ENCODE measurements at regions not wholly inside any gene's neighbourhood (a gene's known extent, or its start where the extent isn't known, plus 50 kb on each side); places are given as distances from the start of the nearest gene placed in this dataset. TPM values are rescaled to one million over a fixed set of nuclear protein-coding genes. Genes with fewer than 3 reads are reported as not detected.
A peak's percentile ranks its signal among the peaks of the same experiment; 100 is the strongest.

Small RNA genes in the stretch of these regions (small RNA-seq; reads per million reads assigned to genes)
- gene MIR1185-1 (15.3 reads per million, percentile 92 among the genes with 10 or more reads in this experiment), gene MIR1185-2 (3.4 reads per million, percentile 72 among the genes with 10 or more reads in this experiment), gene MIR1193 (not detected), gene MIR1197 (not detected), gene MIR134 (79.1 reads per million, percentile 96 among the genes with 10 or more reads in this experiment), gene MIR154 (214 reads per million, percentile 98 among the genes with 10 or more reads in this experiment), gene MIR299 (9.9 reads per million, percentile 90 among the genes with 10 or more reads in this experiment), gene MIR300 (not detected), gene MIR323A (25.4 reads per million, percentile 94 among the genes with 10 or more reads in this experiment), gene MIR323B (11.3 reads per million, percentile 91 among the genes with 10 or more reads in this experiment), gene MIR329-1 (not detected), gene MIR329-2 (not detected), gene MIR369 (241 reads per million, percentile 98 among the genes with 10 or more reads in this experiment), gene MIR377 (4.0 reads per million, percentile 77 among the genes with 10 or more reads in this experiment), gene MIR379 (110 reads per million, percentile 97 among the genes with 10 or more reads in this experiment), gene MIR380 (23.2 reads per million, percentile 94 among the genes with 10 or more reads in this experiment), gene MIR381 (137 reads per million, percentile 97 among the genes with 10 or more reads in this experiment), gene MIR409 (302 reads per million, percentile 98 among the genes with 10 or more reads in this experiment), gene MIR411 (1,429 reads per million, percentile 99 among the genes with 10 or more reads in this experiment), gene MIR412 (6.9 reads per million, percentile 86 among the genes with 10 or more reads in this experiment), gene MIR485 (10.7 reads per million, percentile 90 among the genes with 10 or more reads in this experiment), gene MIR487A (56.5 reads per million, percentile 96 among the genes with 10 or more reads in this experiment), gene MIR487B (55.4 reads per million, percentile 96 among the genes with 10 or more reads in this experiment), gene MIR494 (308 reads per million, percentile 98 among the genes with 10 or more reads in this experiment), gene MIR495 (35.1 reads per million, percentile 95 among the genes with 10 or more reads in this experiment), gene MIR496 (20.3 reads per million, percentile 93 among the genes with 10 or more reads in this experiment), gene MIR539 (3.4 reads per million, percentile 72 among the genes with 10 or more reads in this experiment), gene MIR541 (1.2 reads per million, percentile 24 among the genes with 10 or more reads in this experiment), gene MIR543 (186 reads per million, percentile 97 among the genes with 10 or more reads in this experiment), gene MIR544A (not detected), gene MIR654 (101 reads per million, percentile 97 among the genes with 10 or more reads in this experiment), gene MIR655 (6.2 reads per million, percentile 85 among the genes with 10 or more reads in this experiment), gene MIR656 (6.4 reads per million, percentile 85 among the genes with 10 or more reads in this experiment), gene MIR668 (1.9 reads per million, percentile 48 among the genes with 10 or more reads in this experiment), gene MIR758 (15.0 reads per million, percentile 92 among the genes with 10 or more reads in this experiment), gene MIR889 (649 reads per million, percentile 99 among the genes with 10 or more reads in this experiment), gene RF00012 (0.28 reads per million), gene RF00181 (not detected), gene SNORD114-10 (34.2 reads per million, percentile 95 among the genes with 10 or more reads in this experiment), gene SNORD114-11 (522 reads per million, percentile 98 among the genes with 10 or more reads in this experiment), gene SNORD114-12 (133 reads per million, percentile 97 among the genes with 10 or more reads in this experiment), gene SNORD114-13 (35.6 reads per million, percentile 95 among the genes with 10 or more reads in this experiment), gene SNORD114-14 (31.7 reads per million, percentile 95 among the genes with 10 or more reads in this experiment), gene SNORD114-15 (239 reads per million, percentile 98 among the genes with 10 or more reads in this experiment), gene SNORD114-16 (not detected), gene SNORD114-17 (1,269 reads per million, percentile 99 among the genes with 10 or more reads in this experiment), gene SNORD114-18 (0.38 reads per million), gene SNORD114-19 (2.8 reads per million, percentile 66 among the genes with 10 or more reads in this experiment), gene SNORD114-20 (364 reads per million, percentile 98 among the genes with 10 or more reads in this experiment), gene SNORD114-21 (412 reads per million, percentile 98 among the genes with 10 or more reads in this experiment), gene SNORD114-22 (4,237 reads per million, percentile 100 among the genes with 10 or more reads in this experiment), gene SNORD114-23 (692 reads per million, percentile 99 among the genes with 10 or more reads in this experiment), gene SNORD114-24 (203 reads per million, percentile 98 among the genes with 10 or more reads in this experiment), gene SNORD114-25 (332 reads per million, percentile 98 among the genes with 10 or more reads in this experiment), gene SNORD114-26 (not detected), gene SNORD114-27 (not detected), gene SNORD114-28 (35.1 reads per million, percentile 95 among the genes with 10 or more reads in this experiment), gene SNORD114-29 (0.38 reads per million), gene SNORD114-30 (not detected), gene SNORD114-31 (0.28 reads per million), gene SNORD114-5 (2.5 reads per million, percentile 62 among the genes with 10 or more reads in this experiment), gene SNORD114-6 (not detected), gene SNORD114-7 (not detected), gene SNORD114-9 (1,593 reads per million, percentile 99 among the genes with 10 or more reads in this experiment)
